ENCODE measurements at regions not wholly inside any gene's neighbourhood (a gene's known extent, or its start where the extent isn't known, plus 50 kb on each side); places are given as distances from the start of the nearest gene placed in this dataset.

- no peaks in the 10 kb centered on the region for H3K79me1 ChIP-seq (ENCODE audit: low read depth, low read length)
- H4K8ac ChIP-seq (ENCODE audit: extremely low read depth, insufficient read depth, low read length) = no peak overlapping the region
- 95% methylated on average over 8 of the region's 9 CpGs; no CpG with 5 or more reads in 1 of the 2 experiments for WGBS, 2 experiments (ENCODE audit: extremely low coverage in 1 of 2, insufficient coverage in 1 of 2, insufficient read length in 1 of 2, insufficient replicate concordance in 2 of 2, low coverage in 1 of 2, low lambda C conversion rate in 2 of 2, missing lambda C conversion rate in 1 of 2)
- H2BK15ac ChIP-seq (ENCODE audit: low read length) = no peak overlapping the region
- H3K23me2 ChIP-seq (ENCODE audit: low read depth, low read length) = peaks cover 4% of the 10 kb centered on the region; the same call in 1 of the 2 replicates
- FAIRE-seq (no peak), DNase-seq (ENCODE audit: low read depth in 1 of 2, low spot score in 2 of 2) (no peak)
- no peak overlapping the region for H2BK5ac ChIP-seq (ENCODE audit: low read depth, low read length)
- no peak overlapping the region for H3K4me3 ChIP-seq (ENCODE audit: extremely low read depth in 1 of 4, insufficient read depth in 2 of 4, low read depth in 3 of 4, low read length in 4 of 4)
- H3K56ac ChIP-seq (replicated peaks; ENCODE audit: insufficient read length, low read depth, low read length) = no peak overlapping the region
- no peaks in the 10 kb centered on the region for H3K79me2 ChIP-seq (ENCODE audit: control insufficient read depth in 1 of 2, insufficient read depth in 2 of 2, low read length in 2 of 2)
- H3K27ac ChIP-seq (ENCODE audit: low read depth, low read length) = no peak overlapping the region
- no peaks in the 10 kb centered on the region for H3K36me3 ChIP-seq (ENCODE audit: control insufficient read depth in 2 of 4, insufficient read depth in 4 of 4, low read length in 3 of 4)
- H2BK120ac ChIP-seq (replicated peaks; ENCODE audit: low read depth, low read length) = no peak overlapping the region
- H4K5ac ChIP-seq (ENCODE audit: insufficient read length, low read depth, low read length) = no peak overlapping the region
- H3K4ac ChIP-seq (replicated peaks; ENCODE audit: insufficient read length, low read depth, low read length) = no peak overlapping the region
- no peak overlapping the region for H2AK5ac ChIP-seq (ENCODE audit: low read depth, low read length)
- no peak overlapping the region; a peak in 1 of 7 replicates for H3K9ac ChIP-seq (replicated peaks in 1 of 4; ENCODE audit: extremely low read depth in 1 of 4, low read depth in 3 of 4, low read length in 3 of 4)
- ChIA-PET CTCF (ENCODE audit: partially characterized antibody) (no interaction called here), POLR2A (ENCODE audit: partially characterized antibody) (no interaction called here)
- H2BK20ac ChIP-seq (ENCODE audit: low read length) = no peak overlapping the region
- no peaks in the 10 kb centered on the region for H3K4me1 ChIP-seq (replicated peaks in 1 of 4; ENCODE audit: control insufficient read depth in 3 of 4, insufficient read depth in 4 of 4, low read length in 3 of 4)
- H4K20me1 ChIP-seq (replicated peaks in 1 of 2; ENCODE audit: control insufficient read depth in 1 of 2, insufficient read depth in 2 of 2, low read length in 2 of 2) = peaks cover 0 to 4% of the 10 kb centered on the region in 2 experiments
- no peaks in the 10 kb centered on the region; a peak in 1 of 7 replicates for H3K27me3 ChIP-seq (replicated peaks in 1 of 4; ENCODE audit: control insufficient read depth in 3 of 4, extremely low read depth in 1 of 4, insufficient read depth in 3 of 4, low read length in 3 of 4)
- no peaks in the 10 kb centered on the region for H3K9me3 ChIP-seq (ENCODE audit: insufficient read depth in 2 of 2, low read depth in 1 of 2, low read length in 1 of 2)
- H4K91ac ChIP-seq (replicated peaks; ENCODE audit: insufficient read length, low read length) = no peak overlapping the region
- H3K23ac ChIP-seq (ENCODE audit: insufficient read length) = no peak overlapping the region
- H3K4me2 ChIP-seq (ENCODE audit: insufficient read depth in 1 of 2, low read depth in 2 of 2, low read length in 2 of 2) = no peak overlapping the region
- H2AFZ ChIP-seq (ENCODE audit: low read length) = no peak overlapping the region
- no peak overlapping the region for H3K14ac ChIP-seq (ENCODE audit: insufficient read length)
- no peak overlapping the region for H3K18ac ChIP-seq (ENCODE audit: extremely low read depth, low read length)
- H2BK12ac ChIP-seq (ENCODE audit: low read depth, low read length) = no peak overlapping the region
- TF ChIP-seq TBP (IDR thresholded peaks at IDR 0.05; ENCODE audit: low read depth, low read length) (no peak), JUN (IDR thresholded peaks at IDR 0.05; ENCODE audit: low read depth, low read length) (no peak), BRCA1 (IDR thresholded peaks at IDR 0.05; ENCODE audit: low read depth, low read length) (no peak)
Measured at GRCh38 chr20:60764771-60765170, 487.3 kb upstream of the CDH4 start.

Measured in H1 (cell line).